ENCODE measurements at regions not wholly inside any gene's neighbourhood (a gene's known extent, or its start where the extent isn't known, plus 50 kb on each side); places are given as distances from the start of the nearest gene placed in this dataset.

GRCh38 chr13:111864566-111864965, 202.4 kb upstream of the SOX1 start:
- intact Hi-C loops (cut with DNase I; ENCODE audit: low total_unique reads) = no loop called here
- no peak for DNase-seq
- no peaks in the 10 kb centered on the region for H3K36me3 ChIP-seq

GRCh38 chr13:111865046-111865445, 201.9 kb upstream of the SOX1 start:
- Histone ChIP-seq H3K4me3 (no peak overlapping the region), H3K4me1 (no peaks in the 10 kb centered on the region), H3K27ac (no peak overlapping the region), H3K9me3 (no peaks in the 10 kb centered on the region), H3K27me3 (no peaks in the 10 kb centered on the region), H3K36me3 (no peaks in the 10 kb centered on the region)
- ATAC-seq (no peak), DNase-seq (no peak)
- intact Hi-C loops (cut with DNase I; ENCODE audit: low total_unique reads) = no loop called here
- TF ChIP-seq, protein P1, sequence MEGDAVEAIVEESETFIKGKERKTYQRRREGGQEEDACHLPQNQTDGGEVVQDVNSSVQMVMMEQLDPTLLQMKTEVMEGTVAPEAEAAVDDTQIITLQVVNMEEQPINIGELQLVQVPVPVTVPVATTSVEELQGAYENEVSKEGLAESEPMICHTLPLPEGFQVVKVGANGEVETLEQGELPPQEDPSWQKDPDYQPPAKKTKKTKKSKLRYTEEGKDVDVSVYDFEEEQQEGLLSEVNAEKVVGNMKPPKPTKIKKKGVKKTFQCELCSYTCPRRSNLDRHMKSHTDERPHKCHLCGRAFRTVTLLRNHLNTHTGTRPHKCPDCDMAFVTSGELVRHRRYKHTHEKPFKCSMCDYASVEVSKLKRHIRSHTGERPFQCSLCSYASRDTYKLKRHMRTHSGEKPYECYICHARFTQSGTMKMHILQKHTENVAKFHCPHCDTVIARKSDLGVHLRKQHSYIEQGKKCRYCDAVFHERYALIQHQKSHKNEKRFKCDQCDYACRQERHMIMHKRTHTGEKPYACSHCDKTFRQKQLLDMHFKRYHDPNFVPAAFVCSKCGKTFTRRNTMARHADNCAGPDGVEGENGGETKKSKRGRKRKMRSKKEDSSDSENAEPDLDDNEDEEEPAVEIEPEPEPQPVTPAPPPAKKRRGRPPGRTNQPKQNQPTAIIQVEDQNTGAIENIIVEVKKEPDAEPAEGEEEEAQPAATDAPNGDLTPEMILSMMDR (IDR thresholded peaks at IDR 0.05 in 4 of 5, conservative IDR thresholded peaks at IDR 0.05 in 1 of 5) = no peak
- no peak for TF ChIP-seq POLR2A (IDR thresholded peaks at IDR 0.05)
- in situ Hi-C loops (cut with MboI; ENCODE audit: low sequenced_read_pairs in 4 of 4) = no loop called here

More at GRCh38 chr13:111864566-111864965, 202.4 kb upstream of the SOX1 start:
- TF ChIP-seq, protein P1 (IDR thresholded peaks at IDR 0.05 in 4 of 5, conservative IDR thresholded peaks at IDR 0.05 in 1 of 5) = no peak
- no peak for TF ChIP-seq POLR2A (IDR thresholded peaks at IDR 0.05)
- no peaks in the 10 kb centered on the region for H3K27me3 ChIP-seq
- H3K4me1 ChIP-seq = no peaks in the 10 kb centered on the region
- no peak for ATAC-seq
- no peak overlapping the region for H3K4me3 ChIP-seq
- H3K9me3 ChIP-seq = no peaks in the 10 kb centered on the region
- in situ Hi-C loops (cut with MboI; ENCODE audit: low sequenced_read_pairs in 4 of 4) = no loop called here
- H3K27ac ChIP-seq = no peak overlapping the region

- no peak overlapping the region for H3K4me3 ChIP-seq
- no peaks in the 10 kb centered on the region for H3K36me3 ChIP-seq
- no peaks in the 10 kb centered on the region for H3K27me3 ChIP-seq
- no peak overlapping the region for H3K27ac ChIP-seq
- intact Hi-C loops (cut with DNase I; ENCODE audit: low total_unique reads) (no loop called here), in situ Hi-C loops (cut with MboI; ENCODE audit: low sequenced_read_pairs in 4 of 4) (no loop called here)
- no peak for ATAC-seq
- TF ChIP-seq, protein P1 (IDR thresholded peaks at IDR 0.05 in 4 of 5, conservative IDR thresholded peaks at IDR 0.05 in 1 of 5) = no peak
- no peak for TF ChIP-seq POLR2A (IDR thresholded peaks at IDR 0.05)
- no peaks in the 10 kb centered on the region for H3K4me1 ChIP-seq
- no peaks in the 10 kb centered on the region for H3K9me3 ChIP-seq
- no peak for DNase-seq
These were observed 201.1 kb upstream of the SOX1 start for GRCh38 chr13:111865826-111866225.

DNA sequence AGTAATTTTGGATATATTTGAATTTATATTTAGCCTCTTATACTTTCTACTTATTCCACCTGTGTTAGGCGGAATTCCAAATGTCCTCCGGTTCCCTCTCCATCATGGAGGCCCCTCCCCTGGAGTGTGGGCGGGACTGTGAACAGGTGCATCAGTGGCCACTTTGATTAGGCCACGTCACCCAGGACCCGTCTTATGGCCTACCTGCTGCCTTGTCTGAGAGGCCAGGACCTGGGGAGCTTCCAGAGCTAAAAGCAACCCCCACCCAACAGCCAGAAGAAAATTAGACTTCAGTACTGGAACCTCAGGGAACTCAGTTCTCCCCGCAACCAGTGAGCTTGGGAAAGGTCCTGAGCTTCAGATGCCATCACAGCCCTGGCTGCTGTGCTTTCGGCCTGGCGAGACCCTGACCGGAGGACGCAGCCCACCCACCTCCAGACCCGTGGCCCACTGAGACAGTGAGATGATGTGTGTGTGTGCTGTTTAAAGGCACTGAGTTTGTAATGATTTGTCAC, 200.2 kb upstream of the SOX1 start:
- no peak overlapping the region for H3K27ac ChIP-seq
- H3K4me3 ChIP-seq = no peak overlapping the region
- DNase-seq (no peak), ATAC-seq (no peak)
- H3K4me1 ChIP-seq = no peaks in the 10 kb centered on the region
- in situ Hi-C loops (cut with MboI; ENCODE audit: low sequenced_read_pairs in 4 of 4) (no loop called here), intact Hi-C loops (cut with DNase I; ENCODE audit: low total_unique reads) (no loop called here)
- TF ChIP-seq POLR2A (IDR thresholded peaks at IDR 0.05) = no peak
- H3K36me3 ChIP-seq = no peaks in the 10 kb centered on the region
- no peaks in the 10 kb centered on the region for H3K9me3 ChIP-seq
- no peaks in the 10 kb centered on the region for H3K27me3 ChIP-seq

GRCh38 chr13:111867657-111868056, 199.3 kb upstream of the SOX1 start:
- Histone ChIP-seq H3K27me3 (no peaks in the 10 kb centered on the region), H3K27ac (no peak overlapping the region), H3K4me1 (no peaks in the 10 kb centered on the region), H3K9me3 (no peaks in the 10 kb centered on the region), H3K36me3 (no peaks in the 10 kb centered on the region), H3K4me3 (no peak overlapping the region)
- in situ Hi-C loops (cut with MboI; ENCODE audit: low sequenced_read_pairs in 4 of 4) = no loop called here
- ATAC-seq = no peak
- intact Hi-C loops (cut with DNase I; ENCODE audit: low total_unique reads) = no loop called here
- no peak for DNase-seq
- TF ChIP-seq, protein P1 (IDR thresholded peaks at IDR 0.05 in 4 of 5, conservative IDR thresholded peaks at IDR 0.05 in 1 of 5) = no peak
- TF ChIP-seq POLR2A (IDR thresholded peaks at IDR 0.05) = no peak

Measured in gastrocnemius medialis (tissue), 4 donors.